ENCODE measurements at regions not wholly inside any gene's neighbourhood (a gene's known extent, or its start where the extent isn't known, plus 50 kb on each side); places are given as distances from the start of the nearest gene placed in this dataset.

DNA sequence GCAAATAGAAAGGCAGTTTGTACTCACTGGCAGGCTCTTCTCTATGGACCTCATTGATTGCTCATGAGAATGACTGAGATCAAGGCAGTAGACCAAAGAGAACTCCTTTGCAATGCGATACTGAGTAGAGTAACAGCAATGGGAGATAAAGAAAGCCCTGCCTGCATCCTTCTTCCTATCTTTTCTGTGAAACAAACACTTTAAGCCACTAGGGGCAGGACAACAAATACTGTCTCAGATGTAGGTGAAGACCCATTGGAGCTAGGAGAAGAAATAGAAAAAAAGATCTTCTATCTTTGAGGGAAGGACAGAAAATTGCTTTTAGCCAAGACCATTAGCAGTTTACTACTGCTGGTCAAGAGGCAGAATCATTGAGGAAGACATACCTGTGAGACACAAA, 117.6 kb upstream of the IGSF10 start:
- Histone ChIP-seq H3K27me3 (ENCODE audit: control insufficient read depth in 2 of 2, insufficient read depth in 2 of 2, low read length in 2 of 2) (no peaks in the 10 kb centered on the region), H3K9ac (ENCODE audit: insufficient read depth in 1 of 2, low read depth in 2 of 2, low read length in 2 of 2) (no peak overlapping the region), H3K36me3 (ENCODE audit: control insufficient read depth, insufficient read depth, low read length) (no peaks in the 10 kb centered on the region), H3K4me1 (replicated peaks in 1 of 2; ENCODE audit: control insufficient read depth in 2 of 2, insufficient read depth in 2 of 2, low read length in 2 of 2) (no peaks in the 10 kb centered on the region; a peak in 1 of 5 replicates), H2AFZ (ENCODE audit: low read depth, low read length) (no peak overlapping the region), H4K20me1 (replicated peaks; ENCODE audit: control insufficient read depth, insufficient read depth, low read length) (no peaks in the 10 kb centered on the region), H3K9me3 (replicated peaks; ENCODE audit: control insufficient read depth, insufficient read depth, low read depth, low read length) (peaks cover 2% of the 10 kb centered on the region), H3K79me2 (ENCODE audit: control insufficient read depth, insufficient read depth, low read length) (no peaks in the 10 kb centered on the region), H3K9me1 (ENCODE audit: control insufficient read depth, insufficient read depth, low read length) (no peaks in the 10 kb centered on the region), H3K27ac (ENCODE audit: extremely low read depth, low read depth, low read length) (no peak overlapping the region), H3K4me3 (no peak overlapping the region), H3K4me2 (ENCODE audit: insufficient read depth, low read length) (no peak overlapping the region)
- in situ Hi-C loops (cut with MboI), result no loop called here
- ChIA-PET CTCF (ENCODE audit: low intra/inter-chr PET ratio) (no interaction called here), POLR2A (no interaction called here)
- 11% methylated on average over 1 of the region's 1 CpG for WGBS (ENCODE audit: insufficient coverage, low coverage, missing lambda C conversion rate)
- ATAC-seq, result no peak
- no TSS peak for BruUV-seq (replicated peaks)
- DNase-seq (ENCODE audit: extremely low read depth in 1 of 4, low spot score in 3 of 4), result peak in 2 of 4 experiments; percentile 15 to 17
- FAIRE-seq, result no peak
- intact Hi-C loops (cut with micrococcal nuclease), result no loop called here
- TF ChIP-seq HCFC1 (IDR thresholded peaks at IDR 0.05; ENCODE audit: low read depth, low read length) (no peak), NBN (IDR thresholded peaks at IDR 0.05; ENCODE audit: low read depth) (no peak), HDAC6 (IDR thresholded peaks at IDR 0.05; ENCODE audit: low read depth, low read length) (no peak), GABPB1 (CRISPR knock-in tag; IDR thresholded peaks at IDR 0.05) (no peak), PRMT5 (CRISPR knock-in tag; IDR thresholded peaks at IDR 0.05) (no peak), FOXP1 (CRISPR knock-in tag; IDR thresholded peaks at IDR 0.05) (no peak), SAFB2 (IDR thresholded peaks at IDR 0.05; ENCODE audit: borderline replicate concordance, low read depth, low read length, severe bottlenecking) (no peak), ZNF41 (CRISPR knock-in tag; conservative IDR thresholded peaks at IDR 0.05) (no peak), NCOR1 (IDR thresholded peaks at IDR 0.05) (no peak), CHD2 (IDR thresholded peaks at IDR 0.05; ENCODE audit: low read depth, low read length) (no peak), ZKSCAN8 (CRISPR knock-in tag; IDR thresholded peaks at IDR 0.05) (no peak), TAF1 (IDR thresholded peaks at IDR 0.05; ENCODE audit: control insufficient read depth, extremely low read depth, insufficient read depth, low read length, severe bottlenecking) (no peak), BRD9 (IDR thresholded peaks at IDR 0.05; ENCODE audit: low read depth, partially characterized antibody) (no peak), ZBTB26 (CRISPR knock-in tag; IDR thresholded peaks at IDR 0.05) (no peak), EGR1 (conservative IDR thresholded peaks at IDR 0.05) (no peak)
- TF ChIP-seq, protein P1, sequence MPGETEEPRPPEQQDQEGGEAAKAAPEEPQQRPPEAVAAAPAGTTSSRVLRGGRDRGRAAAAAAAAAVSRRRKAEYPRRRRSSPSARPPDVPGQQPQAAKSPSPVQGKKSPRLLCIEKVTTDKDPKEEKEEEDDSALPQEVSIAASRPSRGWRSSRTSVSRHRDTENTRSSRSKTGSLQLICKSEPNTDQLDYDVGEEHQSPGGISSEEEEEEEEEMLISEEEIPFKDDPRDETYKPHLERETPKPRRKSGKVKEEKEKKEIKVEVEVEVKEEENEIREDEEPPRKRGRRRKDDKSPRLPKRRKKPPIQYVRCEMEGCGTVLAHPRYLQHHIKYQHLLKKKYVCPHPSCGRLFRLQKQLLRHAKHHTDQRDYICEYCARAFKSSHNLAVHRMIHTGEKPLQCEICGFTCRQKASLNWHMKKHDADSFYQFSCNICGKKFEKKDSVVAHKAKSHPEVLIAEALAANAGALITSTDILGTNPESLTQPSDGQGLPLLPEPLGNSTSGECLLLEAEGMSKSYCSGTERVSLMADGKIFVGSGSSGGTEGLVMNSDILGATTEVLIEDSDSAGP (CRISPR knock-in tag; IDR thresholded peaks at IDR 0.05), result no peak
- TF ChIP-seq, protein P2, sequence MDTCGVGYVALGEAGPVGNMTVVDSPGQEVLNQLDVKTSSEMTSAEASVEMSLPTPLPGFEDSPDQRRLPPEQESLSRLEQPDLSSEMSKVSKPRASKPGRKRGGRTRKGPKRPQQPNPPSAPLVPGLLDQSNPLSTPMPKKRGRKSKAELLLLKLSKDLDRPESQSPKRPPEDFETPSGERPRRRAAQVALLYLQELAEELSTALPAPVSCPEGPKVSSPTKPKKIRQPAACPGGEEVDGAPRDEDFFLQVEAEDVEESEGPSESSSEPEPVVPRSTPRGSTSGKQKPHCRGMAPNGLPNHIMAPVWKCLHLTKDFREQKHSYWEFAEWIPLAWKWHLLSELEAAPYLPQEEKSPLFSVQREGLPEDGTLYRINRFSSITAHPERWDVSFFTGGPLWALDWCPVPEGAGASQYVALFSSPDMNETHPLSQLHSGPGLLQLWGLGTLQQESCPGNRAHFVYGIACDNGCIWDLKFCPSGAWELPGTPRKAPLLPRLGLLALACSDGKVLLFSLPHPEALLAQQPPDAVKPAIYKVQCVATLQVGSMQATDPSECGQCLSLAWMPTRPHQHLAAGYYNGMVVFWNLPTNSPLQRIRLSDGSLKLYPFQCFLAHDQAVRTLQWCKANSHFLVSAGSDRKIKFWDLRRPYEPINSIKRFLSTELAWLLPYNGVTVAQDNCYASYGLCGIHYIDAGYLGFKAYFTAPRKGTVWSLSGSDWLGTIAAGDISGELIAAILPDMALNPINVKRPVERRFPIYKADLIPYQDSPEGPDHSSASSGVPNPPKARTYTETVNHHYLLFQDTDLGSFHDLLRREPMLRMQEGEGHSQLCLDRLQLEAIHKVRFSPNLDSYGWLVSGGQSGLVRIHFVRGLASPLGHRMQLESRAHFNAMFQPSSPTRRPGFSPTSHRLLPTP (IDR thresholded peaks at IDR 0.05; ENCODE audit: borderline replicate concordance, extremely low read depth, insufficient read length), result no peak
- TF ChIP-seq, protein P3, sequence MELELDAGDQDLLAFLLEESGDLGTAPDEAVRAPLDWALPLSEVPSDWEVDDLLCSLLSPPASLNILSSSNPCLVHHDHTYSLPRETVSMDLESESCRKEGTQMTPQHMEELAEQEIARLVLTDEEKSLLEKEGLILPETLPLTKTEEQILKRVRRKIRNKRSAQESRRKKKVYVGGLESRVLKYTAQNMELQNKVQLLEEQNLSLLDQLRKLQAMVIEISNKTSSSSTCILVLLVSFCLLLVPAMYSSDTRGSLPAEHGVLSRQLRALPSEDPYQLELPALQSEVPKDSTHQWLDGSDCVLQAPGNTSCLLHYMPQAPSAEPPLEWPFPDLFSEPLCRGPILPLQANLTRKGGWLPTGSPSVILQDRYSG (tag; conservative IDR thresholded peaks at IDR 0.05; ENCODE audit: low read depth), result no peak
